Peyer's patch (tissue), 4 donors: ENCODE measurements at regions not wholly inside any gene's neighbourhood (a gene's known extent, or its start where the extent isn't known, plus 50 kb on each side); places are given as distances from the start of the nearest gene placed in this dataset.

Source experiments
- DNase-seq, 3 donors: peaks; one replicate each; pipeline ENCODE4 v3.0.0-alpha.2; 2017 to 2019
- H3K27ac ChIP-seq, 4 donors: fragments of 200-600 bp; sonication (generic); one replicate each; pipeline ENCODE4 v1.5.1; 2016 to 2019
- H3K27me3 ChIP-seq, 2 donors: fragments of 200-600 bp; sonication (generic); one replicate each; pipeline ENCODE4 v1.5.1; 2019
- H3K36me3 ChIP-seq, 3 donors: fragments of 200-600 bp; sonication (generic); one replicate each; pipeline ENCODE4 v1.5.1; 2016 to 2019
- H3K4me1 ChIP-seq, 4 donors: fragments of 200-600 bp; sonication (generic); one replicate each; pipeline ENCODE4 v1.5.1; 2016 to 2019
- H3K4me3 ChIP-seq, 4 donors: fragments of 200-600 bp; sonication (generic); 1 replicate in 3 of 4; 2 replicates in 1 of 4; pipeline ENCODE4 v1.5.1; 2016 to 2019; ENCODE audit warnings: mild to moderate bottlenecking in 1 of 4
- H3K9me3 ChIP-seq, 4 donors: fragments of 200-600 bp; sonication (generic); one replicate each; pipeline ENCODE4 v1.5.1; 2016 to 2019; ENCODE audit warnings: mild to moderate bottlenecking in 1 of 4
- CTCF ChIP-seq, 6 experiments: fragments of 450-650 bp in 4 of 6; fragments of 200-600 bp in 2 of 6; sonication (generic) in 1 of 6; IDR thresholded peaks; one replicate each; pipeline ENCODE4 v1.5.1; 2017 to 2019; ENCODE audit warnings: antibody characterized with exemption in 6 of 6, mild to moderate bottlenecking in 3 of 6, moderate library complexity in 1 of 6
- POLR2A ChIP-seq, 2 donors: fragments of 450-650 bp; IDR thresholded peaks; one replicate each; pipeline ENCODE4 v1.5.1; 2017; ENCODE audit warnings: antibody characterized with exemption in 2 of 2, mild to moderate bottlenecking in 2 of 2, moderate library complexity in 2 of 2

DNA sequence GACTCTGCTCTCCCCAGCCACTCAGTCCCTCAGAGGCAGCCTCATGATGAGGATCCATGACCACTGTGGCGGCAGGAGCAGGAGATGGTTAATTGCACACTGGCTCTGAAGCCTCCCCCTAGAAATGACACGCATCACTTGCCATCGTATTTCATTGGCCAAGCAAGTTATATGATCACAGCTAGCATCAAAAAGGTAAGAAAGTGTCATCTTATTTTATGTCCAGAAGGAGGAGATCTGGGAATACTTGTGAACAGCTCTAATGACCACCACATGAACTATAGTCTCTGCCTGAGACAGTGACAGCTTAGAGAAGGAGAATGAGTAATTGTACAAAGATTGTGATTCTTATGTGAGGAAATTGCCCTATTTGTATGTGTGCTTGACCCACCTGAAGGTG, 363.4 kb downstream of the NUAK1 start:
- H3K9me3 ChIP-seq, result no peaks in the 10 kb centered on the region
- no peaks in the 10 kb centered on the region for H3K27me3 ChIP-seq
- H3K36me3 ChIP-seq, result no peaks in the 10 kb centered on the region
- no peak overlapping the region for H3K4me3 ChIP-seq
- H3K27ac ChIP-seq, result no peak overlapping the region
- TF ChIP-seq CTCF (IDR thresholded peaks at IDR 0.05), result no peak
- no peak for TF ChIP-seq POLR2A (IDR thresholded peaks at IDR 0.05)
- H3K4me1 ChIP-seq, result no peaks in the 10 kb centered on the region
- DNase-seq, result no peak

- Histone ChIP-seq H3K4me3 (no peak overlapping the region), H3K27me3 (no peaks in the 10 kb centered on the region), H3K9me3 (no peaks in the 10 kb centered on the region), H3K4me1 (peaks cover 0 to 5% (median 0%) of the 10 kb centered on the region in 4 donors), H3K36me3 (no peaks in the 10 kb centered on the region), H3K27ac (no peak overlapping the region)
- no peak for TF ChIP-seq CTCF (IDR thresholded peaks at IDR 0.05)
- no peak for TF ChIP-seq POLR2A (IDR thresholded peaks at IDR 0.05)
- DNase-seq, result no peak
Observed at GRCh38 chr12:105783983-105784947, 354.5 kb downstream of the NUAK1 start.

DNA sequence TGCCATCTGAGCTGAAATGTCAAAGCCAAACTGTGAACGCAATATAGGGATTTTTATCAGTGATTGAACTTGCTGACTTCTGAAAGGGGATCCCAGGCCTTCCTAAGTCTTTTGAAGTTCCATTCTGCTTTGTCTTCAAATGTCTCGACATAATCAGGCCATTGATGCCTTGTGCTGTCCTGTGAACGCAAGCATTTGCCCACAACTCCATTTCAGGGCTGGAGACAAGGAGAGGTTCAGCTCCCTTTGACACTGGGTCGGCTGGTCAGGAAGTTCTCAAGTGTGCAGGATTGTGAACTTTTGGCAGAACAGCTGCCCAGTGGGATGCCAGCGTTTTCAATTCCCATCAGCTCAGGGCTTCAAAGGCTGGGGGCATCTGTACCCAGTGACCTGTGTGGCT, 345.3 kb downstream of the NUAK1 start:
- no peaks in the 10 kb centered on the region for H3K4me1 ChIP-seq
- no peak for DNase-seq
- no peaks in the 10 kb centered on the region for H3K36me3 ChIP-seq
- no peak overlapping the region for H3K4me3 ChIP-seq
- no peak for TF ChIP-seq POLR2A (IDR thresholded peaks at IDR 0.05)
- no peaks in the 10 kb centered on the region for H3K9me3 ChIP-seq
- H3K27me3 ChIP-seq, result no peaks in the 10 kb centered on the region
- H3K27ac ChIP-seq, result no peak overlapping the region

- no peaks in the 10 kb centered on the region for H3K27me3 ChIP-seq
- no peaks in the 10 kb centered on the region for H3K36me3 ChIP-seq
- H3K27ac ChIP-seq, result no peak overlapping the region
- no peak for TF ChIP-seq POLR2A (IDR thresholded peaks at IDR 0.05)
- no peak for TF ChIP-seq CTCF (IDR thresholded peaks at IDR 0.05)
- no peaks in the 10 kb centered on the region for H3K4me1 ChIP-seq
- no peak for DNase-seq
- H3K4me3 ChIP-seq, result no peak overlapping the region
- H3K9me3 ChIP-seq, result no peaks in the 10 kb centered on the region
Observed at GRCh38 chr12:105798256-105798845, 340.4 kb downstream of the NUAK1 start.

- TF ChIP-seq CTCF (IDR thresholded peaks at IDR 0.05), result no peak
- TF ChIP-seq POLR2A (IDR thresholded peaks at IDR 0.05), result no peak
- DNase-seq, result no peak
- H3K27ac ChIP-seq, result no peak overlapping the region
Observed at GRCh38 chr12:105799103-105799502, 339.7 kb downstream of the NUAK1 start.

GRCh38 chr12:105801351-105801750, 337.4 kb downstream of the NUAK1 start:
- Histone ChIP-seq H3K4me3 (no peak overlapping the region), H3K4me1 (no peaks in the 10 kb centered on the region), H3K9me3 (no peaks in the 10 kb centered on the region), H3K36me3 (no peaks in the 10 kb centered on the region), H3K27me3 (no peaks in the 10 kb centered on the region), H3K27ac (no peak overlapping the region)
- DNase-seq, result no peak
- TF ChIP-seq CTCF (IDR thresholded peaks at IDR 0.05) (no peak), POLR2A (IDR thresholded peaks at IDR 0.05) (no peak)

More at GRCh38 chr12:105799103-105799502, 339.7 kb downstream of the NUAK1 start:
- Histone ChIP-seq H3K4me1 (no peaks in the 10 kb centered on the region), H3K27me3 (no peaks in the 10 kb centered on the region), H3K4me3 (no peak overlapping the region), H3K36me3 (no peaks in the 10 kb centered on the region), H3K9me3 (no peaks in the 10 kb centered on the region)
